Esophagus (tissue), 2 donors: ENCODE measurements at regions not wholly inside any gene's neighbourhood (a gene's known extent, or its start where the extent isn't known, plus 50 kb on each side); places are given as distances from the start of the nearest gene placed in this dataset.

Source experiments
- H3K27ac ChIP-seq, 2 donors: one replicate each; pipeline ENCODE4 v1.5.1; 2013; ENCODE audit warnings: low read depth in 2 of 2, mild to moderate bottlenecking in 2 of 2, inconsistent platforms in 1 of 2, low read length in 1 of 2, moderate library complexity in 1 of 2
- H3K27me3 ChIP-seq, 2 donors: one replicate each; pipeline ENCODE4 v1.6.1; 2013; ENCODE audit warnings: low read length in 2 of 2, control low read depth in 1 of 2, mild to moderate bottlenecking in 1 of 2; ENCODE audit not compliant: insufficient read depth in 2 of 2, control insufficient read depth in 1 of 2
- H3K36me3 ChIP-seq, 2 donors: one replicate each; pipeline ENCODE4 v1.6.1; 2013; ENCODE audit warnings: low read length in 1 of 2; ENCODE audit not compliant: control insufficient read depth in 2 of 2, insufficient read depth in 2 of 2
- H3K4me1 ChIP-seq, 2 donors: one replicate each; pipeline ENCODE4 v1.6.1; 2013; ENCODE audit warnings: low read length in 1 of 2; ENCODE audit not compliant: control insufficient read depth in 2 of 2, insufficient read depth in 2 of 2
- H3K4me3 ChIP-seq, 2 donors: one replicate each; pipeline ENCODE4 v1.5.1; 2013; ENCODE audit warnings: low read length in 2 of 2, mild to moderate bottlenecking in 2 of 2, low read depth in 1 of 2, moderate library complexity in 1 of 2
- H3K9me3 ChIP-seq, 2 donors: one replicate each; pipeline ENCODE4 v1.6.1; 2013; ENCODE audit warnings: mild to moderate bottlenecking in 2 of 2, low read depth in 1 of 2, low read length in 1 of 2, moderate library complexity in 1 of 2; ENCODE audit not compliant: control insufficient read depth in 2 of 2, insufficient read depth in 1 of 2
- WGBS, 2 donors: extraction: QIAGEN DNeasy Blood & Tissue Kit; methylation state at CpG; one replicate each; pipeline ENCODE4 v1.1.7; 2013; 5-methylcytosine and 5-hydroxymethylcytosine counted together
- donor health status: healthy with polysubstance abuse.
- donor health status: Bipolar disorder and iron deficiency.

- Histone ChIP-seq H3K4me1 (no peaks in the 10 kb centered on the region), H3K27ac (no peak overlapping the region), H3K9me3 (no peaks in the 10 kb centered on the region), H3K36me3 (no peaks in the 10 kb centered on the region), H3K4me3 (no peak overlapping the region), H3K27me3 (no peaks in the 10 kb centered on the region)
Measured at GRCh38 chr6:164882236-164882635, 427.2 kb downstream of the C6orf118 start.

GRCh38 chr6:164871783-164872182 is 437.6 kb downstream of the C6orf118 start:
- Histone ChIP-seq H3K27ac (no peak overlapping the region), H3K4me1 (no peaks in the 10 kb centered on the region), H3K4me3 (no peak overlapping the region), H3K36me3 (no peaks in the 10 kb centered on the region), H3K9me3 (no peaks in the 10 kb centered on the region), H3K27me3 (no peaks in the 10 kb centered on the region)
- WGBS, 2 donors = 74 to 86% methylated on average over 2 of the region's 2 CpGs

GRCh38 chr6:164870164-164870563 is 439.2 kb downstream of the C6orf118 start:
- Histone ChIP-seq H3K9me3 (no peaks in the 10 kb centered on the region), H3K36me3 (no peaks in the 10 kb centered on the region)
- WGBS, 2 donors = 23 to 28% methylated on average over 2 of the region's 2 CpGs

GRCh38 chr6:164861967-164862366 is 447.4 kb downstream of the C6orf118 start:
- WGBS, 2 donors = 66 to 72% methylated on average over 4 of the region's 4 CpGs

More at GRCh38 chr6:164870164-164870563, 439.2 kb downstream of the C6orf118 start:
- H3K4me3 ChIP-seq = no peak overlapping the region
- no peaks in the 10 kb centered on the region for H3K27me3 ChIP-seq
- H3K4me1 ChIP-seq = no peaks in the 10 kb centered on the region
- no peak overlapping the region for H3K27ac ChIP-seq

GRCh38 chr6:164859816-164860215 is 449.6 kb downstream of the C6orf118 start:
- no peaks in the 10 kb centered on the region for H3K27me3 ChIP-seq
- 54 to 70% methylated on average over 6 of the region's 6 CpGs for WGBS, 2 donors
- no peak overlapping the region for H3K4me3 ChIP-seq
- H3K36me3 ChIP-seq = no peaks in the 10 kb centered on the region
- peaks cover 0 to under 1% of the 10 kb centered on the region in 2 donors for H3K9me3 ChIP-seq
- H3K4me1 ChIP-seq = no peaks in the 10 kb centered on the region
- no peak overlapping the region for H3K27ac ChIP-seq

More at GRCh38 chr6:164861967-164862366, 447.4 kb downstream of the C6orf118 start:
- H3K27me3 ChIP-seq = no peaks in the 10 kb centered on the region
- H3K9me3 ChIP-seq = peaks cover 0 to 3% of the 10 kb centered on the region in 2 donors
- H3K36me3 ChIP-seq = no peaks in the 10 kb centered on the region
- H3K4me1 ChIP-seq = no peaks in the 10 kb centered on the region
- H3K4me3 ChIP-seq = no peak overlapping the region
- no peak overlapping the region for H3K27ac ChIP-seq

- H3K27me3 ChIP-seq = no peaks in the 10 kb centered on the region
- H3K4me1 ChIP-seq = no peaks in the 10 kb centered on the region
- H3K36me3 ChIP-seq = no peaks in the 10 kb centered on the region
- H3K9me3 ChIP-seq = no peaks in the 10 kb centered on the region
- H3K27ac ChIP-seq = no peak overlapping the region
- 75 to 81% methylated on average over 8 of the region's 8 CpGs for WGBS, 2 donors
- H3K4me3 ChIP-seq = no peak overlapping the region
Measured at GRCh38 chr6:164856138-164856537, 453.3 kb downstream of the C6orf118 start.

- WGBS, 2 donors = 93 to 95% methylated on average over 1 of the region's 1 CpG
- no peaks in the 10 kb centered on the region for H3K36me3 ChIP-seq
- H3K27ac ChIP-seq = no peak overlapping the region
- H3K9me3 ChIP-seq = no peaks in the 10 kb centered on the region
- H3K4me3 ChIP-seq = no peak overlapping the region
- no peaks in the 10 kb centered on the region for H3K27me3 ChIP-seq
- H3K4me1 ChIP-seq = no peaks in the 10 kb centered on the region
Measured at GRCh38 chr6:164855281-164855680, 454.1 kb downstream of the C6orf118 start.

- Histone ChIP-seq H3K4me3 (no peak overlapping the region), H3K4me1 (no peaks in the 10 kb centered on the region), H3K36me3 (no peaks in the 10 kb centered on the region), H3K27me3 (no peaks in the 10 kb centered on the region), H3K9me3 (no peaks in the 10 kb centered on the region), H3K27ac (no peak overlapping the region)
Measured at GRCh38 chr6:164854526-164854925, 454.9 kb downstream of the C6orf118 start.

GRCh38 chr6:164845773-164846172 is 463.6 kb downstream of the C6orf118 start:
- no peaks in the 10 kb centered on the region for H3K4me1 ChIP-seq
- WGBS, 2 donors = 56 to 68% methylated on average over 1 of the region's 1 CpG
- H3K9me3 ChIP-seq = no peaks in the 10 kb centered on the region
- no peak overlapping the region for H3K27ac ChIP-seq
- no peak overlapping the region for H3K4me3 ChIP-seq
- H3K36me3 ChIP-seq = no peaks in the 10 kb centered on the region
- no peaks in the 10 kb centered on the region for H3K27me3 ChIP-seq

- Histone ChIP-seq H3K4me3 (no peak overlapping the region), H3K27ac (no peak overlapping the region)
- WGBS, 2 donors = 86 to 93% methylated on average over 1 of the region's 1 CpG
Measured at GRCh38 chr6:164842085-164842484, 467.3 kb downstream of the C6orf118 start.

More at GRCh38 chr6:164842085-164842484, 467.3 kb downstream of the C6orf118 start:
- Histone ChIP-seq H3K36me3 (no peaks in the 10 kb centered on the region), H3K9me3 (no peaks in the 10 kb centered on the region), H3K27me3 (no peaks in the 10 kb centered on the region), H3K4me1 (no peaks in the 10 kb centered on the region)
